B cell (primary cell): ENCODE measurements at regions not wholly inside any gene's neighbourhood (a gene's known extent, or its start where the extent isn't known, plus 50 kb on each side); places are given as distances from the start of the nearest gene placed in this dataset.
"Not testable (repeated sequence)": the region's sequence is repeated elsewhere in the genome, so short reads cannot be mapped to it uniquely, and the experiment has no call there.

Experiments
- ATAC-seq: fragments of 200-7000 bp; cut with Tn5 transposase; one replicate; pipeline ENCODE4 v1.10.0; 2021; ENCODE audit warnings: low read depth, mild to moderate bottlenecking, moderate number of reproducible peaks, moderate library complexity
- CTCF ChIA-PET: fragments of 350-600 bp; sonication (Branson Sonifier 250); formaldehyde crosslinking; loops from one replicate; lab custom pipeline; 2021; ENCODE audit warnings: antibody characterized with exemption, inconsistent platforms; lab: Charles Lee
- POLR2A ChIA-PET: fragments of 350-600 bp; sonication (Branson Sonifier 250); formaldehyde crosslinking; loops from one replicate; lab custom pipeline; 2021; ENCODE audit warnings: antibody characterized with exemption; lab: Charles Lee
- DNase-seq: peaks from one replicate; pipeline ENCODE4 v3.0.0; 2013
- H2AFZ ChIP-seq: 2 replicates; pipeline ENCODE4 v1.6.1; 2012; ENCODE audit warnings: mild to moderate bottlenecking, low read depth, low read length; ENCODE audit not compliant: insufficient read depth, poor library complexity, severe bottlenecking
- H3K27ac ChIP-seq, 2 donors: 1 replicate in 1 of 2; 2 replicates in 1 of 2; pipeline ENCODE4 v1.5.1; 2012 to 2013; ENCODE audit warnings: low read length in 2 of 2, mild to moderate bottlenecking in 2 of 2, moderate library complexity in 1 of 2
- H3K27me3 ChIP-seq, 4 experiments: fragments of 200-600 bp in 1 of 4; sonication (generic) in 1 of 4; replicated peaks in 1 of 4; 1 replicate in 2 of 4; 2 replicates in 2 of 4; pipeline versions ENCODE4 v1.6.1 to v1.7.0; 2013 to 2016; ENCODE audit warnings: low read length in 3 of 4, mild to moderate bottlenecking in 2 of 4, mixed read lengths in 1 of 4, moderate library complexity in 1 of 4; ENCODE audit not compliant: insufficient read depth in 4 of 4, control insufficient read depth in 3 of 4; ENCODE audit errors: control extremely low read depth in 1 of 4
- H3K36me3 ChIP-seq, 2 experiments: replicated peaks in 1 of 2; 1 replicate in 1 of 2; 2 replicates in 1 of 2; pipeline versions ENCODE4 v1.6.1 to v1.7.1; 2013; ENCODE audit warnings: low read length in 1 of 2; ENCODE audit not compliant: insufficient read depth in 2 of 2, control insufficient read depth in 1 of 2; ENCODE audit errors: control extremely low read depth in 1 of 2, extremely low read depth in 1 of 2
- H3K4me1 ChIP-seq, 2 donors: fragments of 200-600 bp in 1 of 2; sonication (generic) in 1 of 2; 1 replicate in 1 of 2; 2 replicates in 1 of 2; pipeline versions ENCODE4 v1.5.1 to v1.6.1; 2013 to 2017; ENCODE audit warnings: low read length in 2 of 2; ENCODE audit not compliant: control insufficient read depth in 2 of 2, insufficient read depth in 2 of 2
- H3K4me2 ChIP-seq: replicated peaks from 2 replicates; pipeline ENCODE3; 2012; ENCODE audit warnings: mild to moderate bottlenecking, low read depth, low read length; ENCODE audit not compliant: poor library complexity, severe bottlenecking
- H3K4me3 ChIP-seq, 5 experiments: fragments of 200-600 bp in 1 of 5; sonication (generic) in 1 of 5; 1 replicate in 3 of 5; 2 replicates in 2 of 5; pipeline versions ENCODE4 v1.5.1 to v1.7.0; 2011 to 2016; ENCODE audit warnings: low read length in 4 of 5, mild to moderate bottlenecking in 4 of 5, low read depth in 2 of 5, control low read depth in 1 of 5, moderate library complexity in 1 of 5; ENCODE audit not compliant: insufficient read depth in 1 of 5; ENCODE audit errors: control extremely low read depth in 1 of 5, extremely low read depth in 1 of 5
- H3K79me2 ChIP-seq: fragments of 200-600 bp; sonication (generic); one replicate; pipeline ENCODE4 v1.6.0; 2016; ENCODE audit warnings: low read length; ENCODE audit not compliant: control insufficient read depth, insufficient read depth
- H3K9ac ChIP-seq: fragments of 200-600 bp; sonication (generic); 2 replicates; pipeline ENCODE4 v1.6.1; 2017; ENCODE audit warnings: mild to moderate bottlenecking, low read length, moderate library complexity
- H3K9me3 ChIP-seq, 3 donors: one replicate each; pipeline versions ENCODE4 v1.6.1 to v1.7.1; 2013; ENCODE audit warnings: low read length in 2 of 3; ENCODE audit not compliant: control insufficient read depth in 2 of 3, insufficient read depth in 1 of 3; ENCODE audit errors: control extremely low read depth in 1 of 3
- H4K20me1 ChIP-seq: 2 replicates; pipeline ENCODE4 v1.6.0; 2012; ENCODE audit warnings: mild to moderate bottlenecking, low read length; ENCODE audit not compliant: insufficient read depth, control insufficient read depth, poor library complexity, severe bottlenecking
- H3K27ac Mint-ChIP-seq: one replicate; pipeline ENCODE4 v1.8.0; 2021; ENCODE audit warnings: mixed read lengths
- H3K27me3 Mint-ChIP-seq: one replicate; pipeline ENCODE4 v1.8.0; 2021; ENCODE audit warnings: mixed read lengths
- H3K4me1 Mint-ChIP-seq: one replicate; pipeline ENCODE4 v1.8.0; 2021; ENCODE audit warnings: mixed read lengths
- H3K4me3 Mint-ChIP-seq: one replicate; pipeline ENCODE4 v1.8.0; 2021; ENCODE audit warnings: mixed read lengths
- H3K9me3 Mint-ChIP-seq: one replicate; pipeline ENCODE4 v1.8.0; 2022; ENCODE audit warnings: mixed read lengths; ENCODE audit not compliant: insufficient read depth
- EZH2 ChIP-seq: IDR thresholded peaks from 2 replicates; pipeline ENCODE4 v1.6.1; 2012; ENCODE audit warnings: borderline replicate concordance, low read depth, mild to moderate bottlenecking, moderate library complexity, low read length; ENCODE audit not compliant: insufficient read depth, poor library complexity, severe bottlenecking
- WGBS: methylation state at CpG from one replicate; pipeline ENCODE4 v1.1.5; 2013; ENCODE audit warnings: missing lambda C conversion rate; ENCODE audit not compliant: insufficient coverage; 5-methylcytosine and 5-hydroxymethylcytosine counted together
- intact Hi-C: fragments of 100-400 bp; cut with micrococcal nuclease; formaldehyde crosslinking; loops from one replicate; pipeline ENCODE4 v1.10.0; 2022
- TF ChIP-seq, protein P1 (sequence below): fragments of 200-600 bp; IDR thresholded peaks from one replicate; pipeline ENCODE4 v1.8.0; 2022; ENCODE audit warnings: antibody characterized with exemption, mild to moderate bottlenecking

DNA sequence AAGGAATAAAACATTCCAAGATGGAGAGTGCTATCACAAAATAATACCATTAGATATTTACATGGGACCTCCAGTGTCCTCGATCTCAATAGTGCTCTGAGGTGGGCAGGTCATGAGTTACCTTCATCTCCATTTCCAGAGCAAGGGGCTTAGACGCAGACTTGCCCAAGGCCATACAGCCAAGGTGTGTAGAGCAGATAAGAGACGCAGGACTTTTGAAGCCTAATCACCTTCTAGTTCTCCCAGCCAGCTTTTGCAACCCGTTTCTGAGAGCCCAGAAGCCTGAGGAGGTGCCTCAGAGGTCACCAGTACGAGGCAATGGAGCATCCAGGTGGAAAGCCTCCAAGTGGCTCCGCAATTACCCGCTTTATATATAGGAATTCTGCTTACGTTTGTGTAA lies 294.7 kb downstream of the LNPK start:
- H3K9ac ChIP-seq: no peak overlapping the region
- DNase-seq (no peak), ATAC-seq (no peak)
- H3K4me2 ChIP-seq: no peak overlapping the region
- peaks cover 0 to 4% (median 0%) of the 10 kb centered on the region in 4 experiments for H3K27me3 ChIP-seq
- Mint-ChIP-seq H3K4me1 (no peaks in the 10 kb centered on the region), H3K27ac (no peak overlapping the region), H3K9me3 (peaks cover 3% of the 10 kb centered on the region), H3K27me3 (peaks cover 14% of the 10 kb centered on the region), H3K4me3 (no peak overlapping the region)
- H3K4me1 ChIP-seq: no peaks in the 10 kb centered on the region
- TF ChIP-seq EZH2: no peak
- TF ChIP-seq, protein P1, sequence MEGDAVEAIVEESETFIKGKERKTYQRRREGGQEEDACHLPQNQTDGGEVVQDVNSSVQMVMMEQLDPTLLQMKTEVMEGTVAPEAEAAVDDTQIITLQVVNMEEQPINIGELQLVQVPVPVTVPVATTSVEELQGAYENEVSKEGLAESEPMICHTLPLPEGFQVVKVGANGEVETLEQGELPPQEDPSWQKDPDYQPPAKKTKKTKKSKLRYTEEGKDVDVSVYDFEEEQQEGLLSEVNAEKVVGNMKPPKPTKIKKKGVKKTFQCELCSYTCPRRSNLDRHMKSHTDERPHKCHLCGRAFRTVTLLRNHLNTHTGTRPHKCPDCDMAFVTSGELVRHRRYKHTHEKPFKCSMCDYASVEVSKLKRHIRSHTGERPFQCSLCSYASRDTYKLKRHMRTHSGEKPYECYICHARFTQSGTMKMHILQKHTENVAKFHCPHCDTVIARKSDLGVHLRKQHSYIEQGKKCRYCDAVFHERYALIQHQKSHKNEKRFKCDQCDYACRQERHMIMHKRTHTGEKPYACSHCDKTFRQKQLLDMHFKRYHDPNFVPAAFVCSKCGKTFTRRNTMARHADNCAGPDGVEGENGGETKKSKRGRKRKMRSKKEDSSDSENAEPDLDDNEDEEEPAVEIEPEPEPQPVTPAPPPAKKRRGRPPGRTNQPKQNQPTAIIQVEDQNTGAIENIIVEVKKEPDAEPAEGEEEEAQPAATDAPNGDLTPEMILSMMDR: no peak
- ChIA-PET POLR2A (no interaction called here), CTCF (interaction anchor here (0.8 kb wide), 1 partner anchor 17 kb away, joined by 3 read pairs; no protein-coding TSS in a partner anchor)
- no peaks in the 10 kb centered on the region for H3K9me3 ChIP-seq
- no peaks in the 10 kb centered on the region for H3K36me3 ChIP-seq
- H2AFZ ChIP-seq: no peak overlapping the region
- 85% methylated on average over 8 of the region's 8 CpGs for WGBS
- H3K4me3 ChIP-seq: no peak overlapping the region
- no peaks in the 10 kb centered on the region for H3K79me2 ChIP-seq
- intact Hi-C loops: no loop called here
- H3K27ac ChIP-seq: no peak overlapping the region
- no peaks in the 10 kb centered on the region for H4K20me1 ChIP-seq

DNA sequence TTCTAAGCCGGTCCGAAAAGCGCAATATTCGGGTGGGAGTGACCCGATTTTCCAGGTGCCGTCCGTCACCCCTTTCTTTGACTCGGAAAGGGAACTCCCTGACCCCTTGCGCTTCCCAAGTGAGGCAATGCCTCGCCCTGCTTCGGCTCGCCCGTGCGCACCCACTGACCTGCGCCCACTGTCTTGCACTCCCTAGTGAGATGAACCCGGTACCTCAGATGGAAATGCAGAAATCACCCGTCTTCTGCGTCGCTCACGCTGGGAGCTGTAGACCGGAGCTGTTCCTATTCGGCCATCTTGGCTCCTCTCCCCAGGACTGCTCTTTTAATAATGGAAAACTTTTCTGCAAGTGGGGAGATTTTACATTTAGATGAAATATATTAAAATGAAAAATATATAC lies 297.5 kb downstream of the LNPK start:
- H3K36me3 ChIP-seq, H4K20me1 ChIP-seq, POLR2A ChIA-PET, H3K4me1 Mint-ChIP-seq, intact Hi-C loops, ATAC-seq, H3K9me3 ChIP-seq, H3K27me3 ChIP-seq, DNase-seq, H3K27ac ChIP-seq, H3K9ac ChIP-seq, H3K27ac Mint-ChIP-seq, H3K4me2 ChIP-seq, H3K4me1 ChIP-seq, H3K4me3 ChIP-seq, H3K4me3 Mint-ChIP-seq, CTCF ChIA-PET, H3K79me2 ChIP-seq, H3K9me3 Mint-ChIP-seq, H2AFZ ChIP-seq, H3K27me3 Mint-ChIP-seq: not testable (repeated sequence)
- WGBS: 98% methylated on average over 12 of the region's 22 CpGs
